Loucy (cell line): ENCODE measurements at regions not wholly inside any gene's neighbourhood (a gene's known extent, or its start where the extent isn't known, plus 50 kb on each side); places are given as distances from the start of the nearest gene placed in this dataset.

Experiments
- H2AFZ ChIP-seq: fragments of 200-600 bp; sonication (generic); 2 replicates; pipeline ENCODE4 v1.6.0; 2016; ENCODE audit warnings: antibody characterized with exemption, mild to moderate bottlenecking, low read length, moderate library complexity
- H3F3A ChIP-seq: fragments of 200-600 bp; 2 replicates; pipeline ENCODE4 v1.6.0; 2016; ENCODE audit warnings: antibody characterized with exemption, low read depth, mild to moderate bottlenecking
- H3K27me3 ChIP-seq: fragments of 200-600 bp; sonication (generic); 2 replicates; pipeline ENCODE4 v1.6.1; 2014; ENCODE audit warnings: low read length, mild to moderate bottlenecking; ENCODE audit not compliant: insufficient read depth, poor library complexity, severe bottlenecking
- H3K36me3 ChIP-seq: fragments of 200-600 bp; sonication (generic); 2 replicates; pipeline ENCODE4 v1.6.1; 2016; ENCODE audit warnings: low read length; ENCODE audit not compliant: insufficient read depth
- H3K4me1 ChIP-seq: fragments of 200-600 bp; sonication (generic); 2 replicates; pipeline ENCODE4 v1.5.1; 2014; ENCODE audit warnings: low read length, mild to moderate bottlenecking; ENCODE audit not compliant: insufficient read depth, poor library complexity, severe bottlenecking
- H3K4me2 ChIP-seq: fragments of 200-600 bp; sonication (generic); 2 replicates; pipeline ENCODE4 v1.6.0; 2014; ENCODE audit warnings: antibody characterized with exemption, low read length, low read depth, mild to moderate bottlenecking; ENCODE audit not compliant: poor library complexity, severe bottlenecking
- H3K4me3 ChIP-seq: fragments of 200-600 bp; sonication (generic); 2 replicates; pipeline ENCODE4 v1.5.1; 2014; ENCODE audit warnings: low read length, mild to moderate bottlenecking, mixed read lengths; ENCODE audit not compliant: poor library complexity, severe bottlenecking
- H3K79me2 ChIP-seq: fragments of 200-600 bp; sonication (generic); 2 replicates; pipeline ENCODE4 v1.6.1; 2014; ENCODE audit warnings: low read length; ENCODE audit not compliant: insufficient read depth
- H3K9ac ChIP-seq: fragments of 200-600 bp; sonication (generic); 2 replicates; pipeline ENCODE4 v1.6.0; 2014; ENCODE audit warnings: mild to moderate bottlenecking, low read depth, low read length, moderate library complexity; ENCODE audit not compliant: poor library complexity, severe bottlenecking
- H3K9me2 ChIP-seq: fragments of 200-600 bp; sonication (generic); replicated peaks from 2 replicates; pipeline ENCODE4 v1.6.1; 2016; ENCODE audit warnings: low read depth, low read length, mixed read lengths
- H3K9me3 ChIP-seq: fragments of 200-600 bp; sonication (generic); 2 replicates; pipeline ENCODE4 v1.6.1; 2014; ENCODE audit warnings: mild to moderate bottlenecking, antibody characterized with exemption, low read length, low read depth; ENCODE audit not compliant: insufficient read depth
- H4K20me1 ChIP-seq: fragments of 200-600 bp; sonication (generic); 2 replicates; pipeline ENCODE4 v1.6.0; 2014; ENCODE audit warnings: antibody characterized with exemption, low read length, mild to moderate bottlenecking; ENCODE audit not compliant: insufficient read depth, poor library complexity, severe bottlenecking
- CTCF ChIP-seq: fragments of 200-600 bp; sonication (generic); conservative IDR thresholded peaks from 2 replicates; pipeline ENCODE4 v1.5.1; 2014; ENCODE audit warnings: mild to moderate bottlenecking, antibody characterized with exemption, low read length
- EZH2phosphoT487 ChIP-seq: fragments of 200-600 bp; IDR thresholded peaks from 2 replicates; pipeline ENCODE4 v1.6.1; 2018; ENCODE audit warnings: antibody characterized with exemption, mild to moderate bottlenecking, moderate library complexity, borderline replicate concordance

GRCh38 chr5:167570431-167570830, 721.0 kb upstream of the WWC1 start:
- H3K4me3 ChIP-seq, result no peak overlapping the region
- H3K9ac ChIP-seq, result no peak overlapping the region
- no peaks in the 10 kb centered on the region for H3K79me2 ChIP-seq
- no peaks in the 10 kb centered on the region for H3K9me2 ChIP-seq
- H3K4me2 ChIP-seq, result no peak overlapping the region
- no peaks in the 10 kb centered on the region for H3K9me3 ChIP-seq
- no peak overlapping the region for H2AFZ ChIP-seq
- H3K4me1 ChIP-seq, result no peaks in the 10 kb centered on the region
- no peaks in the 10 kb centered on the region for H3K36me3 ChIP-seq
- no peak for TF ChIP-seq CTCF
- no peak for TF ChIP-seq EZH2phosphoT487
- H3K27me3 ChIP-seq, result no peaks in the 10 kb centered on the region
- no peaks in the 10 kb centered on the region for H3F3A ChIP-seq
- no peaks in the 10 kb centered on the region for H4K20me1 ChIP-seq

- Histone ChIP-seq H3K4me3 (no peak overlapping the region), H4K20me1 (no peaks in the 10 kb centered on the region), H3F3A (no peaks in the 10 kb centered on the region), H3K4me1 (no peaks in the 10 kb centered on the region), H3K9ac (no peak overlapping the region), H3K27me3 (no peaks in the 10 kb centered on the region), H3K79me2 (no peaks in the 10 kb centered on the region), H3K36me3 (no peaks in the 10 kb centered on the region), H3K9me2 (no peaks in the 10 kb centered on the region), H3K4me2 (no peak overlapping the region), H3K9me3 (no peaks in the 10 kb centered on the region), H2AFZ (no peak overlapping the region)
- TF ChIP-seq CTCF (no peak), EZH2phosphoT487 (no peak)
Observed at GRCh38 chr5:167571824-167572223, 719.6 kb upstream of the WWC1 start.

GRCh38 chr5:167573370-167574127, 717.9 kb upstream of the WWC1 start:
- H3K9me3 ChIP-seq, result no peaks in the 10 kb centered on the region
- no peaks in the 10 kb centered on the region for H3K79me2 ChIP-seq
- no peak overlapping the region for H3K4me3 ChIP-seq
- H3K4me1 ChIP-seq, result no peaks in the 10 kb centered on the region
- no peak overlapping the region for H3K4me2 ChIP-seq
- H3F3A ChIP-seq, result no peaks in the 10 kb centered on the region
- no peak overlapping the region for H2AFZ ChIP-seq
- TF ChIP-seq CTCF (no peak), EZH2phosphoT487 (no peak)
- no peaks in the 10 kb centered on the region for H3K9me2 ChIP-seq
- no peaks in the 10 kb centered on the region for H3K27me3 ChIP-seq
- H4K20me1 ChIP-seq, result no peaks in the 10 kb centered on the region
- no peaks in the 10 kb centered on the region for H3K36me3 ChIP-seq
- H3K9ac ChIP-seq, result no peak overlapping the region
